HG02588 (cell line): ENCODE measurements at regions not wholly inside any gene's neighbourhood (a gene's known extent, or its start where the extent isn't known, plus 50 kb on each side); places are given as distances from the start of the nearest gene placed in this dataset.
"Not testable (repeated sequence)": the region's sequence is repeated elsewhere in the genome, so short reads cannot be mapped to it uniquely, and the experiment has no call there.

Experiments
- ATAC-seq: cut with Tn5 transposase; IDR thresholded peaks from one replicate; pipeline ENCODE4 v1.9.1; 2021; ENCODE audit warnings: mild to moderate bottlenecking, moderate library complexity; ENCODE audit not compliant: unreplicated experiment

- ATAC-seq: no peak
Measured at GRCh38 chr15:46088486-46089445, 453.9 kb downstream of the SQOR start.

GRCh38 chr15:46089467-46089935 lies 454.7 kb downstream of the SQOR start:
- ATAC-seq: no peak

GRCh38 chr15:46091860-46092450 lies 457.1 kb downstream of the SQOR start:
- ATAC-seq: no peak

- ATAC-seq: not testable (repeated sequence)
Measured at GRCh38 chr15:46098006-46098405, 463.2 kb downstream of the SQOR start.

- no peak for ATAC-seq
Measured at GRCh38 chr15:46110755-46111154, 475.9 kb downstream of the SQOR start.

GRCh38 chr15:46111730-46112129 lies 476.9 kb downstream of the SQOR start:
- no peak for ATAC-seq

- no peak for ATAC-seq
Measured at GRCh38 chr15:46117071-46117470, 482.2 kb downstream of the SQOR start.

- ATAC-seq: no peak
Measured at GRCh38 chr15:46120713-46121112, 485.9 kb downstream of the SQOR start.

- ATAC-seq: no peak
Measured at GRCh38 chr15:46121441-46121840, 486.6 kb downstream of the SQOR start.

GRCh38 chr15:46126581-46126980 lies 491.8 kb downstream of the SQOR start:
- ATAC-seq: no peak

GRCh38 chr15:46127361-46127874 lies 492.6 kb downstream of the SQOR start:
- no peak for ATAC-seq

GRCh38 chr15:46129145-46129544 lies 494.3 kb downstream of the SQOR start:
- no peak for ATAC-seq

GRCh38 chr15:46131876-46132275 lies 497.0 kb downstream of the SQOR start:
- no peak for ATAC-seq

GRCh38 chr15:46137443-46137842 lies 502.6 kb downstream of the SQOR start:
- ATAC-seq: no peak

- no peak for ATAC-seq
Measured at GRCh38 chr15:46146002-46146401, 511.2 kb downstream of the SQOR start.

- ATAC-seq: no peak
Measured at GRCh38 chr15:46146915-46147314, 512.1 kb downstream of the SQOR start.

GRCh38 chr15:46151786-46152185 lies 517.0 kb downstream of the SQOR start:
- no peak for ATAC-seq

GRCh38 chr15:46166750-46167149 lies 531.9 kb downstream of the SQOR start:
- no peak for ATAC-seq

- ATAC-seq: no peak
Measured at GRCh38 chr15:46170326-46170725, 535.5 kb downstream of the SQOR start.

- ATAC-seq: no peak
Measured at GRCh38 chr15:46174122-46174521, 539.3 kb downstream of the SQOR start.

GRCh38 chr15:46177219-46177618 lies 542.4 kb downstream of the SQOR start:
- no peak for ATAC-seq

GRCh38 chr15:46178138-46178537 lies 543.3 kb downstream of the SQOR start:
- ATAC-seq: no peak
